VCaP (cell line): ENCODE measurements at regions not wholly inside any gene's neighbourhood (a gene's known extent, or its start where the extent isn't known, plus 50 kb on each side); places are given as distances from the start of the nearest gene placed in this dataset.

Source experiments
- H3K27ac ChIP-seq: fragments of 450-650 bp; 2 replicates; pipeline ENCODE4 v1.5.1; 2017
- TF ChIP-seq, protein P1 (sequence below): fragments of 450-650 bp; conservative IDR thresholded peaks from 2 replicates; pipeline ENCODE4 v1.5.1; 2017; ENCODE audit warnings: mild to moderate bottlenecking, moderate library complexity

DNA sequence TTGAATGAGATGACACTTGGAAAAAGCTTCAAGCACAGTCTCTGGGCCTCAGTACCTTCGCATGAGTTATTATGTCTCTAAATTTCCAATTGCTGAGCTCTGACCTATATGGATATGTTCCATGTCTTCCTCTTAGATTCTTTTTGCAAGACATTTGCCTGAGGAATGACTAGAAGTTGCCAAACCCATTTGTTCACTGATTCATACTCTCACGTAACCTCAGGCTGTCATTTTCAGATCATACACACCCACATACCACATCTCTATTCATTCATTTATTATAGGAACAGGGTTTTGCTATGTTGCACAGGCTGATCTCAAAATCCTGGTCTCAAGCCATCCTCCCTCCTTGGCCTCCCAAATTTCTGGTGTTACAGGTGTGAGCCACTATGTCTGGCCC is 2137.1 kb upstream of the TENM3 start:
- H3K27ac ChIP-seq = no peak overlapping the region
- TF ChIP-seq, protein P1, sequence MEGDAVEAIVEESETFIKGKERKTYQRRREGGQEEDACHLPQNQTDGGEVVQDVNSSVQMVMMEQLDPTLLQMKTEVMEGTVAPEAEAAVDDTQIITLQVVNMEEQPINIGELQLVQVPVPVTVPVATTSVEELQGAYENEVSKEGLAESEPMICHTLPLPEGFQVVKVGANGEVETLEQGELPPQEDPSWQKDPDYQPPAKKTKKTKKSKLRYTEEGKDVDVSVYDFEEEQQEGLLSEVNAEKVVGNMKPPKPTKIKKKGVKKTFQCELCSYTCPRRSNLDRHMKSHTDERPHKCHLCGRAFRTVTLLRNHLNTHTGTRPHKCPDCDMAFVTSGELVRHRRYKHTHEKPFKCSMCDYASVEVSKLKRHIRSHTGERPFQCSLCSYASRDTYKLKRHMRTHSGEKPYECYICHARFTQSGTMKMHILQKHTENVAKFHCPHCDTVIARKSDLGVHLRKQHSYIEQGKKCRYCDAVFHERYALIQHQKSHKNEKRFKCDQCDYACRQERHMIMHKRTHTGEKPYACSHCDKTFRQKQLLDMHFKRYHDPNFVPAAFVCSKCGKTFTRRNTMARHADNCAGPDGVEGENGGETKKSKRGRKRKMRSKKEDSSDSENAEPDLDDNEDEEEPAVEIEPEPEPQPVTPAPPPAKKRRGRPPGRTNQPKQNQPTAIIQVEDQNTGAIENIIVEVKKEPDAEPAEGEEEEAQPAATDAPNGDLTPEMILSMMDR = no peak

DNA sequence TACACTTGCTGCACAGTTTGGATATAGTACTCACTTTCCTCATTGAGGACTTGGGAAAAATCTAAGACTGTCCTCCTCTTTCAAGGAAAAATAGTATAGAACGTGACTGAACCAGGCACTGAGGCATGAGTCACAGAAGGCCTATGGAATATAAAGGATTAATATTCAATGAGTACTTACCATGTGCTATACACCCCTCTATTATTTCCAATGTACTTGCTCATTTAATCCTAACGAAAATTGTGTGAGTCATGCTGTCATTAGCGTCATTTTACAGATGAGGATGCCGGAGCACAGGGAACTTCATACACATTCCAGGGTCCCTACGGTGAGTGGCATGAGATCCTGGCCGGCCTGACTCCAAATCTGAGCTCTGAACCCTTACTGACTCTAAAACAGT is 2136.2 kb upstream of the TENM3 start:
- H3K27ac ChIP-seq = no peak overlapping the region
- TF ChIP-seq, protein P1 = no peak

DNA sequence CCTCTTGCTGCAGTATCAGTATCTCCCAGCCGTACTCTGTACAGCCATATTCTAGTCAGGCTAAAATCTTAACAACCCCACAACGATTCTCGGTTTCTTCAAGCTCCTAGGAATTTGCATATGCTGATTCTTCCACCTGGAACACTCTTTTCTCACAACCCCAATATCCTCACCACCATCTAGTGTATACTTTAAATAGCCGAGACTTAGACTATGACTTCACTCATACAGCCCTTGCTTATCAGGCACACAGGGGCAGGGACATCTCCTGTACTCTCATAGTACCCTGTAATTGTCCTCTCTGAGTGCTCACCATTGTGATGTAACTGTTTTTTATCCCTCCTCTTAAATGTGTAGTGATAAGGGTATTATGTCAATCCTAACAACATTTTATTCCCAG is 2126.4 kb upstream of the TENM3 start:
- TF ChIP-seq, protein P1 = no peak
- no peak overlapping the region for H3K27ac ChIP-seq

DNA sequence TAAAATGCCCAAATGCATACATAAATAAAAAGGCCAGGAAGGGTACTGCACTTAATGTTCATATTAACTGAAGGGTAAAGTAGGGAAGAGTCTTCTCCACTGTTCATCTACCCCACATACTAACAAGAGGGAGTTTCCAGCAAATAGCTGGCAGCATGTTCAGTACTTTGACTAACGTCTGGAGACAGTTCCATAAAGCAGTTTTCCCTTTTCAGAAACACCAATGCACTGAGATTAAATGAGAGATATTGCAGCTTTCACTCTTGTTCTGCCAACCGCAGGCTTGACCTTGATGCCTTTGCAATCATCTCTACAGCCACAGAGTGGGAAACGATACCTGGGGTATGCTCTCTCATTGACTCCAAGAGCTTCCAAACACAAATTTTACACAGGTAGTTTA is 2123.1 kb upstream of the TENM3 start:
- H3K27ac ChIP-seq = no peak overlapping the region
- TF ChIP-seq, protein P1 = no peak

DNA sequence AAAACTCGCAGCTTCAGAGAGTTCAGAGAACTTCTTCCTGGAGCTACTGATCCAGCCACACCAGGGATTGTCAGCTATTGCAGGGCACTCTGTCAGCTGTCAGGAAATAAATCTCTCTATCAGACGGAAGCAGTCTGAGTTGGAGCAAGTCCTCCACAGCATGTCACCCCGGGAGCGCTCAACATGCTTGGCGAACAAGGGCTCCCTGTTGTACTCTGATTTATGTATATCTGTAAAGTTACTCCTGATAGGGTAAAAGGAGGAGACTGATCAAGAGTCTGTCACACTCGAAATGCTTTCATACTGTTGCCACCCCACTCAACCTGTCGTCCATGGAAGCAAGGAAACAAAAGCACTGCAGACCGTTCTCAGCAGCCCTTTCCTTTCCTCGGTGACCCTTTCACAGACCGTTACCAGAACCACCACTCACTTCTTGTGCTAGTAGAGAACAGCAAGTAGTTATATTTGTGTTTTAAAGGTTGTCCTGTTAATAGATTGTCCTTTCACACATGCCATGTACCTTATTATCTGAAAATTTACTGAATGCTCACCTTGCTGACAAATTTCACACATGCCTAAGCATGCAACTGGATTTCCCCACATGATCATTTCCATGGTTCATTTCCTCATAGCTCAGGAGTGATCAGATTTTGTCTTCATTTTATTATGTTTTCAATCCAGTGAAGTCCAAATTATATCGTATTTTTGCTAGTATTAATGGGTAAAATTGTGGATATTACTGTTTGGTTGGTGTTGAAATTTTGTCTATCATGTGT is 2108.9 kb upstream of the TENM3 start:
- TF ChIP-seq, protein P1 = no peak
- H3K27ac ChIP-seq = no peak overlapping the region

DNA sequence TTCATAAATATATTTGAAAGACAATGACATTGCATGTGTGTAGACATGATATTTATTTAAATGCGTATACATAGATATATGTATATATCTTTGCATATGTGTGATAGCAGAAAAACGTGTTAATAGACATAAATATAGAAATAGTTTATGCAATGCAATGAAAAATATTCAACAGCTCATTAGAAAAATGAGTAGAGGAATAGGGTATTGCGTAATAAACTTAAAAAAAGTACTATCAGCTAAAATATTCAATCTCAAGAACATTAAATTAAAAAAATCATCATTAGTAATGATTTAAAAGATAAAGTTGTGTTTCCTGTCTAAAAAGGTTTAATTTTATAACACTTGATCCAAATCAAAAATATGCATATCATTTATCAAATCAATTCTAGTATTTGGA is 2101.5 kb upstream of the TENM3 start:
- H3K27ac ChIP-seq = no peak overlapping the region
- TF ChIP-seq, protein P1 = no peak

DNA sequence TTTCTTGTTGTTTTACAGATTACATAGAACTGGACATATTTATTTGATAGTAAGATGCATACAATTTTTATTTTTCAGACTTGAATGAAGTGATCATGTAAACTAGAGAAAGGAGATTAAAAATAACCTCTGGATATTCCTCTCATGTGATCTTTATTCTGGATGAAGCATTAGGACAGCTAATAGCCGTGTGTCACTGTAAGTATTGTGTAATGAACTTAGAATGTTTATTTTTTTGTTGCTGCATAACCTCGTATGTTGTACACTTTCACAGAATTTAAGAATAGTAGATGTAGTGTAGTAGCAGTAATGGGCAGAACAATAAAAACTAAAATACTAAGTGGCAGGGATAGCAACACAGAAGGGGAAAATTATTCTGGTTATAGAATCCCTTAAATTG is 2094.5 kb upstream of the TENM3 start:
- TF ChIP-seq, protein P1 = no peak
- no peak overlapping the region for H3K27ac ChIP-seq
